Fibroblast of skin of scalp (primary cell): ENCODE measurements at regions not wholly inside any gene's neighbourhood (a gene's known extent, or its start where the extent isn't known, plus 50 kb on each side); places are given as distances from the start of the nearest gene placed in this dataset.
A peak's percentile ranks its signal among the peaks of the same experiment; 100 is the strongest.
"Not testable (repeated sequence)": the region's sequence is repeated elsewhere in the genome, so short reads cannot be mapped to it uniquely, and the experiment has no call there.

Source experiments
- DNase-seq: peaks from one replicate; pipeline ENCODE4 v3.0.0-alpha.2; 2013

DNA sequence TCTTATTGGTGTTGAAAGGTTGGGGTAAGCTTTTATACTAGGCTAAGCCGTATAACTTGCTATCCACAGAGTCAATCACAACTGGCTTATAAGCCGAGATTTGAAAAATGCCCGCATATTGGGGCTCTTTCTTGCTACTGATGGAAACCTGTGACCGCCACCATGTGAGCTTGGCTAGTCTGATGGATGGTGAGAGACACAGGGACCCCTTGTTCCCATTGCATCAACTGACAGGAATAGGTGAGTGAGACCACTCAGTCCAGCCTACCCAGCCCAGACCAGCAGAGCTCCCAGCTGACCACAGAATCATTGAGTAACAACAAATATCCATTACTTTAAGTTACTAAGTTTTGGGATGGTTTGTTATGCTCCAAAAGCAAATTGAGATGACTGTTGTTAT is 676.4 kb upstream of the HS6ST1 start:
- DNase-seq, result no peak

DNA sequence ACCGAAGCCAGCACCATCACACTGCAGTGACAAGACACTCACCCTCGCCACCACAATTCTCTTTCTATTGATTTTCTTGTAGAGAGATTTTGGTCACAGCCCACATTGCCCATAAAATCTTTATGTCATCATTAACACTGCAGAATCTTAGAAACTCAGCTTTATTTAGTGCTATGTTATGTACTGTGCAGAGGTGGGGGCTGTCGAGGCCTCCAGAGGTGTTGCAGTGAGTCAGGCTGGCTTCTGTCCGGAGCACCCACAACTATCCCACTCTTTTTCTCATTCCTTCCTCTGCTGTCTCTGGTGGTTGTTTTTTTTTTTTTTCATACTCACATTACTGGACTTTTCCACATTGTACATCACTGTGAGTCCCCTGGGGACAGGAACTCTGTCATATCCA is 677.4 kb upstream of the HS6ST1 start:
- no peak for DNase-seq

DNA sequence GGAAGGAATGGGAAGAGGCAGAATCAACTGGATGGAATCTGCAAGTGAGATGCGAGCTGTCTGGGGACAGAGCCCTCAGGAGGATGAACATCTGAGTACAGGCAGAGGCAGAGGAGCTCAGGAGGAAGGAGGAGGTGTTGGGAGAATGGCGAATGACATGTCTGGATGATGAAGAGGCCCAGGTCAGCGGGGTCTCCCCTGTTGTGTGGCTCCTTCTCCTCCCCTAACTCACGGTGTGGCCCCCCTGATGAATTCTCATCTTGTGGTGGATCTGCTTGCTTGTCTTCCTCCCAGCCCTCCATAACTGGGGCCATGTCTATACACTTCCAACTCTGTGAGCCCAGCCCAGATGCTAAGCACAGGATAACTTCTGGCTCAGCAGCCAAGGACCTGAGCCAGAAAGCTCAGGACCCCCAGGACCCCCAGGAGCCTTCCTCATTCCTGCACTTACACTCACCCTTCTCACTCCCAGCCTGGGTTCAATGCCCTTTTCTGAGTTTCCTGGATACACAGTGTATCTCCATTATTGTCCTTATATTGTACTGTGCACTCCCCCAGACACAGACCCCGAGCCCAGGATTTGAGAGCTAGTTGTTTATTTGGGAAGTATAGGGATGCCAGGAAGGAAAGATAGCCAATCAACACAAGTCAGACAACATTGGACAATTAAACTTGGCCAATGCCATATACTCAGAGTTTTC is 678.6 kb upstream of the HS6ST1 start:
- no peak for DNase-seq

DNA sequence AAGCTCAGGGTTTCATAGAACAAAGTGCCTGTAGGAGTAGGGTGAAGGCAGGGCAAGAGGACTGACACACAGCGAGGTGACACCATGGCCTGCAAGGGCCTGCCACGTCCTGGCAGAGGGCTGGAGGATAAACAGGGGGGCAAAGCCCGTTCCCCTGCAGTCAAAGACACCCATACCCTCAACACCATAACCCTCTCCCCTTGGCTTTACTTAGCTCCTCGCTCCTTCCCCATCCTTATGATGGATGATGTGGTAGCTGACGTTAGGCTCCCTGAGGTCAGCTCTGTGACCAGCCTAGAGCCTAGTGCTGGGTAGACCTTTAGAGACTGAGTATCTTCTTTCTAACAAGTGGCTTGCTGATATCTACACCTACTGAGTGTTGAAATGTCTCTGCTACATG is 683.3 kb upstream of the HS6ST1 start:
- DNase-seq, result no peak

DNA sequence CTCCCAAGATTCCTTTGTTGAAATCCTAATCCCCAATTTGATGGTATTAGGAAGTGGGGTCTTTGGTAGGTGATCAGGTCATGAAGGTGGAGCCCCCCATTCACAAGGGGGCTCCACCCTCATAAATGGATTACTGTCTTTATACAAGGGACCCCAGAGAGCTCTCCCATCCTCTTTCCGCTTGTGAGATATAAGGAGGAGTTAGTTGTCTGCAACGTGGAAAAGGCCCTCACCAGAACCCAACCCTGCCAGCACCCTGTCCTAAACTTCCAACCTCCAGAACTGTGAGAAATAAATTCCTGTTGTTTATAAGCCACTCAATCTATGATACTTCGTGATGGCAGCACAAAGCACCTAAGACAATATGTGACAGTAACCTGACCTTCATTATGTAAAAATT is 684.1 kb upstream of the HS6ST1 start:
- no peak for DNase-seq

DNA sequence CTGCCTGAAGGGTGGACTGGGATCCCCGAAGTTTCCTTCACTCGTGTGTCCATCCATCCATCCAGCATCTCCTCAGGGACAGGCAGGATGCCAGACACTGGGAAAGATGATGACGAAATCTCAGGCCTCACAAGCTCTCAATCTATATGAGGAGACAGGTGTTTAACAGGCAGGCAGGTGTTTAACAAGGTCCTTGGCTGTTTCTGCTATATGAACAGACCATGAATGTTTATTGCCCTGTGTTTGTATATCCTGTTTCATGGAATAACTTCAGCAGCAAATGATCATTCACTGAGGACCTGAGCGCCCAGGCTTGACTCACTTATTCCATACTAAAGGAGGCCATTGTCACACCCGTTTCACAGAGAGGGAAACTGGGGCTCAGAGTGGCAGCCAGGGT is 685.8 kb upstream of the HS6ST1 start:
- no peak for DNase-seq

DNA sequence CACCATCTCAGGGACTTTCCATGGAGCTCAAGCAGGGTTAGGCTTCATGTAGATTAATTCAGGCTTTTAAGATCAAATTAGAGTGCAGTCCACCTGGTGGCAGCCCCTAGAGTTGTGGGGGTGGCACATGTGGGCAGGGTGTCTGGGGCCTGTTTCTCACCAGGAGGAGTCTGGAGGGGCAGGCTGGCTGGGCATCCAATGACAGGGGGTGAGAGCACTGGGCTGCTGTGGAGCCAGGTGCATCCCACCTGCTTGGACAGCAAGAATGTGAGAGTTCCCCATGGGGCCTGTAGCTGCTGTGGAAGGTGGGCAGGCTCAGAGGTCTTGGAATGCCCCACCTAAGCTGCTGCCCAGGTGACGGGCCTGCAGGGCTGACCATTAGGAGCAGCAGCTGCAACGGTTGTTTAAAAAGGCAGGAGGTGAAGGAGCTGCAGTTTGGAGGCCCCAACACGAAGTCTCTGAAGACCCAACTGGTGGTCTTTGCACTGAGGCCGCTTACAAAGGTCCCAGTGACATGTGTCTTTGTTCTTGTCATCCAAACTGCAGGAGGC is 686.3 kb upstream of the HS6ST1 start:
- DNase-seq, result no peak

DNA sequence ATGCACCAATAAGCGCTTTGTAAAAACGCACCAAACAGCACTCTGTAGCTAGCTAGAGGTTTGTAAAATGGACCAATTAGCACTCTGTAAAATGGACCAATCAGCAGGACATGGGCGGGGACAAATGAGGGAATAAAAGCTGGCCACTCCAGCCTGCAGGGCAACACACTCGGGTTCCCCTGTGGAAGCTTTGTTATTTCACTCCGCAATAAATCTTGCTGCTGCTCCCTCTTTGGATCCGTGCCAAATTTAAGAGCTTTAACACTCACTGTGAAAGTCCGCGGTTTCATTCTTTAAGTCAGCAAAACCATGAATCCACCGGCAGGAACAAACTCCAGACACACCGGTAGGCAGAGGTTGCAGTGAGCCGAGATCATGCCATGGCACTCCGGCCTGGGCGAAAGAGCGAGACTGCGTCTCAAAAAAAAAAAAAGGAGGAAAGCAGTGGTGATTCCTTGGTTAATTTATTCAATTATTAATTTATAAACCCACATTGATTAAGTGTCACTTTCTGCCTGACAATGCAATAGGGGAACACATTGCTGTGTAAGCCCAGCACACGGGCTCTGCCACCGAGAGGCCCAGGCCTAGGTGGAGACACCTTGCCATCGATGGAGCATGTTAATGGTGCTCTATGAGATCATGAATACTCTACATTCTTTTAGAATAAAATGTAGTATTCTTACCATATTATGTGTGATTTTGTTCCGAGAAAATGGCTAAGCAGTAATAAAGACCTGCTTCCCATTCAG is 687.6 kb upstream of the HS6ST1 start:
- DNase-seq, result no peak

DNA sequence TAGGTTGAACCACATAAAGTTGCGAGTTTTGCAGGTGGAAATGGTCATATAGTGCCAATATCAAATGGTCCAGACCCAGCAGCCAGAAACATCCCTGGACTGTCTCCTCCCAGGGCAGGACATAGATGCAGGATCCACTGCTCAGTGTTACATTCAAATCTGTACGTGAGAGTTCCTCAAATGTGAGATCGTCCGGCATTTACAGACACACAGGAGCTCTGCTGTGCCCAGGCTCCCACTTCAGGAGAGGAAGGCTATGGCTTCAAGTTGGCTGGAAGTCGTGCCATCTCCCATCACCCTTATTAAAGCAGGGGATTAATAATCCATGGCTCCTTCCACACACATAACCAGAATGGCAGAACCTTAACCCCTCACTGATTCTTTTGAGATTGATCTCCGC is 688.2 kb upstream of the HS6ST1 start:
- no peak for DNase-seq

DNA sequence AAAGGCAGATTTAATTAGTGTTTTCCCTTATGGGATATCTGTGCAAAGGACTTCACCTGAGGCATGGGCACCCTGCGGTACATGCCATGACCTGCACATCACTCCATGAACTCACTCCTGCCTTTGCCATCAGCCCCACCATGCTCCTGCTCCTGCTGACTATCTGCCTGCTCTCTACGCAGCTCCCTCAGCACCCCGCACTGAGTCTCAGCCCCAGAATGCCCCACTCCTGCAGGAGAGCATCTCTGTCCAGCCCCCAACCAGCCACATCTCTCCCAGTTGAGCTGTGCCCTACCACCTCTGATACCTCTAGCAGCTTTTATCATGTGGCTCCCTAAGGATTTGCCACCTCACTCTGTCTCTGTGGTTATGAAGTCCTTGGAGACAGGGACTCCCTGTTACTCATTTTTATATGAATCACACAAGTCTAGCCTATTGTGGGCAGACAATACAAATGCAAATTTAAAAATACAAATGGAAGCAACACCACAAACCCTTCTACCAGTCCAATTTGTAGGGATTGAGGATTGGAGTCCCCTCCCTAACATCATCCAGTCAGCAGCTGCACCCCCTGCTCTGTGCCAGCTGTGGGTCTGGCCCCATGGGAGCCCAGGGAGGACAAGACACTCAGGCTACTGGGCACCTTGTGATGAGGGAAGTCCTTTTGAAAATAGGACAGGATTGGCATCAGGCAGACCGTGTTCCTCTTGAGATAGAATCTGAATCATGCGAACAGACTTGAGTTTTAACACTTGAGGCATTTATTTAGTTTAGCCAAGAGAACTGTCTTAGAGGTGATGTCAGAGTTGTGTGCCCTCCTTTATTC is 689.6 kb upstream of the HS6ST1 start:
- DNase-seq, result peak; percentile 7

DNA sequence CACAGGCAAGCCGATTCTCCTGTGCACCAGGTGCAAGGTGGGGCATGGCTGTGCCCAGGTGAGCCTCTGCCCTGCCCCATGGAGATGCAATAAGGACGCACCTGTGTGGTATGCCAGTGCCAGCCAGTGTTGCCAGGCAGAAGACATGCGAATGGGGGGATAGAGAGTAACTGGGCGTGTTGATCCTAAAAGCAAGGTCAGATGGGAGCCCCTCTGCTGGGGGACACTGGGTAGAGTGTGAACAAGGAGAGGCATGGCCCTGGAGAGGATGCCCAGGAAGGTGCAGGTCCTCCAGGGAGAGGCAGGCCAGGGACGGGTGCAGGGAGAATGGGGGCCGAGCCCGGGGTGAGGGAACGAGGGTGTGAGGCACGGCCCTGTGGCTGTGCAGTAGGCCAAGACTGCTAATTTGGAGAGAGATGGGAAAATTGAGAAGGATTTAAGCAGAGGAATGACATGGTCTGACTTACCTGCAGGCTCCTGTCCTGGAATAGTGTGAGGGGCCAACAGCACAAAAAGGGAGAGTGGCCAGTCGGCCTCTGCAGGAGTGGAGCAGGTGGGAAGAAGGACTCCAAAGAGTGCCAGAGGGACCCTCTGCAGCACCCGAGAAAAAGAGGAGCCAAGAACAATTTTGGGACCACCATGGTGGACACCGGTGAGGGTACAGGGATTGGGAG is 690.4 kb upstream of the HS6ST1 start:
- no peak for DNase-seq

DNA sequence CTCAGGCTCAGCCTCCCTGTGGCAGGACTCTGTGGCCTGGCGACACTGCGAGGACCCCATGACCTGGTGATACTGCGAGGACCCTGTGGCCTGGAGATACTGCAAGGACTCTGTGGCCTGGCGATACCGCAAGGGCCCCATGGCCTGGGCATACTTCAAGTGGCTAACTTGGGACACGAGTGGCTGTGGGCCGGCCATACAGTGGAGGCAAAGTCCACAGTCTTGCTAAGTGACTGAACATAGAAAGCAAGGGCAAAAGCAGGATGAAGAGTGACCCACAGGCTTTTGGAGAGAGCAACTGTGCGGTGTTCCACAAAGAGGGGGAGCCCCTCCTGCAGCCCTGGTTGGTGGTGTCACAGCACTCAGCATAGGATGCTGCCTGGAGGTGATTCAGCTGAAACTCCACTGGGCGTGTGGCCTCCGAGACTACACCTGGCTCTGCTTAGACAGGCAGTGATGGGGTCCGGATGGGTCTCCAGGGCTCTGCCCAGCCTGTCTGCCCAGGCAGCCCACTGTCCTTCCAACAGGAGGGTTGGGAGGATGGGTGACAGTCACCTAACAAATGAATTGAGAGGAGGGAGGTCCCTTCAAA is 691.0 kb upstream of the HS6ST1 start:
- DNase-seq, result no peak

DNA sequence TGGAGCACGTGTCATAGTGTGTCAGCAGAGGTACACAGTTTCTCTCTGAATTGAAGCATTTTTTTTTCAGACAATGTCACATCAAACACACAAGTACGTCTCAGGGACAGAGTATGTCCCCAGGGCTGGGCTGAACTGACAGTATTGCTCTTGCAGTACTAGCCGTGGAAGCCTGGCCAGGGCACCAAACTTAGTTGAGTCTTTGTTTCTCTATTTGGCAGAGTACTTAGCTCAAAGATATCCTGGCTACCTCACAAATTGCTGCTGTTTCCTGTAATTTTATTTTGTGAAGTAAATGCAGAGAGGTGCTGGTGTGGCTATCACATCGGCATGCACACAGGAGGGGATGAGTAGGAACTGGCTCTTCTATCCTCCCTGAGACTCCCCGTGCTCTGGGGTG is 691.6 kb upstream of the HS6ST1 start:
- no peak for DNase-seq

DNA sequence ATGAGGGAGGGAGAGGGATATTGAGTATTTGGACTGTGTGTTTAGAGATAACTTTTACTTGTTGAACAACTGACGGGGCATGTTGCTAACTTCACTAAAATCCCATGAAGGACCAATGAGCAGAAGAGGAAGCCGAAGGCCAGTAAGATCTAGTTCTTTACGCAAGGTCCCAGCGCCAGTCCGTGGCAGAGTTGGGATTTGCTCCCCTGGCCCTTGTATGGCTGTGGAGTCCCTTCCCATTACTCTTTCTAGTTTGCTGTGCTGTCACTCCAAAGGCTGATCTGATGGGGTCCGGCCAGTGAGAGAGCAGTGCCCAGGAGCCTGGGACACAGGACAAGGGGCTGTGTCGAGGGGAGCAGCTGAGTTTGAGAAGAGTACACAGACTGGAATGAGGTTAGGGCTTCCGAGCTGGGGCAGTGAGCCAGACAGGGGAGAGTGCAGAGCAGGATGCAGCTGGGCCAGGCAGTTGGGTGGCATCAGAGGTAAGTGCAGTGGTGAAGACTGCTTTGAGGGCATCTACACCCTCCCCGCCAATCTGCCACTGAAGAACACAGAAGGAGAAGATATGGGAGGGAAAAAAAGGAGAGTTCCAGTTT is 692.9 kb upstream of the HS6ST1 start:
- DNase-seq, result no peak

DNA sequence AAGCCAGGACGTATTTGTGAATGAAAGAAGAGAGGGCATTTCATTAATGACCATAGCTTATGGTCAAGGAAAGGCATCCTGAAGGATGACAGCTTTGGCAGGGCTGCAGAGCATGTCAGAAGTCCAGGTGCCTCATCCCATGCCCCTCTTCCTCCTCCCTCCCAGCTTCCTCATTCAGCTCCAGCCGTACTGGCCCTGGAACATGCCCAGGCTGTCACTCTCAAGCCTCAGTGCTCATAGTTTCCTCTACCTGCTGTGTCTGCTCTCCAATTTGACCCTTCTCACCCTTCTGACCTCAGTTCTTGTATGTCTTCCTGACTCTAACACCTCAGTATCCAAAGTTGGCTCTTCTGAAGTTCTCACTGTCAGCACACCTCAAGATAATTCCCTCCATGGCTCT is 695.8 kb upstream of the HS6ST1 start:
- DNase-seq, result no peak

DNA sequence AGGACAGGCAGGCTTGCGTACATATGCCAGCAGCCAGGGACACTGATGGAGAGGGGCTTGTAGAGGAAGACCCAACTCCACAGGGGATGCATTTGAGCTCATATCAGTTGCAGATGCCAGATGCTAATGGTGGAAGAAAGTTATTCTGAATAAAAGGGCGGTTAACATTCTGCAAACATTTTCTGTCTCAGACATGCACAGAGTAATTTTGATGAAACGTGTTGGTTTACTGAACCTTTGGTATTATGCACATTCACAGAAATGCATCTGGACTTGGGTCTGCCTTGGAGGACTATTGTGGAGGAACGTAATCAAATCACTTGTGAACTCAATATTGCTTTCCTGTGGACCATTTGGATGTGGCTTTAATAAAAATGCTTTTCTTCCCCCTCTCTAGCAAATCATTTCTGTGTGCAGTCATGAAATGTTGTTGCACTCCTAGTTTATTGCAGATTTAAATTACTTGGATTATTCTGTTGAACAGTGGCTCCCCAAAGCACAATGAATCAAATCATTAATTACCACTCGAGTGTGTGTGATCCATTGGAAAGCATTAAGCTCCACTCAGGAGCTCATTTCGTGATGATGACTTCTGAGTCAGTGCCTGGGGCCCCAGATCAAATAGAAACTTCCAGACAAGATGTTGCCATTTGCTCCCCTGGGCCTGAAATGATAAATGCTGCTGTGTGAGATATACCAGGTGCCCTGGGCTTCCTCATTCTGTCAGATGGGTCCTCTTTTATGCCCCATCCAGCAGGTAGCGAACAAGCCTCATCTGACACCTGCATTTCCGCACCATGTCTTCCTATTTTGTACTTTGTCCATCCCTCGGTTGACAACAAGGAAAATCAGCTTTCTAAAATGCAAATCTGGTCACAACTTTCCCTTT is 697.0 kb upstream of the HS6ST1 start:
- no peak for DNase-seq

DNA sequence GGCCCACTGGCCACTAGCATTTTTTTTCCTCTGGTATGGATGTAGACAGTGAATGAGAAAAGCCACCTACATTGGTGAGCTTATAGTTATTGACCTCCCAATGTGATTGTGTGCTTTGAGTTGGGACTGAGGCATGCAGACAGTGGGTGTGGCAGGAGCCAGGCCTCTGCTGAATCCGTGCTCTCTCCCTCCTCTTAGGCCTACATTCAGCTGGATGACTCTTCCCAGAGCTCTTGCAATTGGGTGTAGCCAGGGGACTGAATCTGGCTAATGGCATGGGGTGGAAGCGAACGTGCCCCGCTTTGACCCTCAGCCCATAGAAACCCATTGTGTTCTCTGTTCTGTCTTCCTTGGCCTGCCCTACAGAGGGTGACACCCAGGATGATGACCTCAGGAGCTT is 698.3 kb upstream of the HS6ST1 start:
- no peak for DNase-seq

DNA sequence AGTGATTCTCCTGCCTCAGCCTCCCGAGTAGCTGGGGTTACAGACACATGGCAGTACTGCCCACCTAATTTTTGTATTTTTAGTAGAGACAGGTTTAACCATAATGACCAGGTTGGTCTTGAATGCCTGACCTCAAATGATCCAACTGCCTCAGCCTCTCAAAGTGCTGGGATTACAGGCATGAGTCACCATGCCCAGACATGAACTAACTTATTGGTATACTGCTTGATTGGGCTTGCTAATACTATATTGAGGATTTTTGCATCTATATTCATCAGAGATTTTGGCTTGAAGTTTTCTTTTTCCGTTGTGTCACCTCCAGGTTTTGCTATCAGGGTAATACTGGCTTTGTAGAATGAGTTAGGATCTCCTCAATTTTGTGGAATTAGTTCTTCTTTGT is 706.1 kb upstream of the HS6ST1 start:
- DNase-seq, result no peak

DNA sequence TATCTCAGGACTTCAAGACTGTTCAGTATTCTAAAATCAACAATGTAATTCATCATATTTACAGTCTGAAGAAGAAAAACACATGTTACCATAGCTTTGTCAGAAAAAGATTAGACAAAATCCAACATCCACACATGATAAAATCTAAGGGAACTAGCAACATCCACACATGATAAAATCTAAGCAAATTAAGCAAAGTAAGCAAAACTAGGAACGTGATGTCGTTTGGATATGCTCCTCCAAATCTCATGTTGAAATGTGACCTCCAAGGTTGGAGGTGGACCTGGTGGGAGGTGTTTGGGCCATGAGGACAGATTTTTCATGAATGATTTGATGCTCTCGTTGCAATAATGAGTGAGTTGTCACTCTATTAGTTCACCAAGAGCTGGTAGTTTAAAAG is 717.3 kb upstream of the HS6ST1 start:
- no peak for DNase-seq

DNA sequence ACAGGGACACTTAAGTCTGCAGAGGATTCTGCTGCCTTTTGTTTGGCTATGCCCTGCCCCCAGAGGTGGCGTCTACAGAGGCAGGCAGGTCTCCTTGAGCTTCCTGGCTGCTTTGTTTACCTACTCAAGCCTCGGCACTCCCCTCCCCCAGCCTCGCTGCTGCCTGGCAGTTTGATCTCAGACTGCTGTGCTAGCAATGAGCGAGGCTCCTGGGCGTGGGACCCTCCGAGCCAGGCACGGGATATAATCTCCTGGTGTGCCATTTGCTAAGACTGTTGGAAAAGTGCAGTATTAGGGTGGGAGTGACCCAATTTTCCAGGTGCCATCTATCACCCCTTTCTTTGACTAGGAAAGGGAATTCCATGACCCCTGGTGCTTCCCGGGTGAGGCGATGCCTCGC is 725.0 kb upstream of the HS6ST1 start:
- DNase-seq, result not testable (repeated sequence)

DNA sequence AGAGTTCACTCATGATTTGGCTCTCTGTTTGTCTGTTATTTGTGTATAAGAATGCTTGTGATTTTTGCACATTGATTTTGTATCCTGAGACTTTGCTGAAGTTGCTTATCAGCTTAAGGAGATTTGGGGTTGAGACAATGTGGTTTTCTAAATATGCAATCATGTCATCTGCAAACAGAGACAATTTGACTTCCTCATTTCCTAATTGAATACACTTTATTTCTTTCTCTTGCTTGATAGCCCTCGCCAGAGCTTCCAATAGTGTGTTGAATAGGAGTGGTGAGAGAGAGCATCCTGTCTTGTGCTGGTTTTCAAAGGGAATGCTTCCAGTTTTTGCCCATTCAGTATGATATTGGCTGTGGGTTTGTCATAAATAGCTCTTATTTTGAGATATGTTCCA is 727.8 kb upstream of the HS6ST1 start:
- not testable (repeated sequence) for DNase-seq
